Ovary (tissue), 3 donors: ENCODE measurements at regions not wholly inside any gene's neighbourhood (a gene's known extent, or its start where the extent isn't known, plus 50 kb on each side); places are given as distances from the start of the nearest gene placed in this dataset.

Experiments
- POLR2A ChIP-seq: fragments of 450-650 bp; IDR thresholded peaks from one replicate; pipeline ENCODE4 v1.6.1; 2017; ENCODE audit warnings: antibody characterized with exemption, mild to moderate bottlenecking, moderate library complexity
- TF ChIP-seq, protein P1 (sequence below), 3 donors: fragments of 450-650 bp in 2 of 3; fragments of 200-600 bp in 1 of 3; IDR thresholded peaks; one replicate each; pipeline versions ENCODE4 v1.5.1 to v1.8.0; 2016 to 2022; ENCODE audit warnings: antibody characterized with exemption in 3 of 3, mild to moderate bottlenecking in 1 of 3
- donor health status: DM: no; HTN: no; CAD: no.

DNA sequence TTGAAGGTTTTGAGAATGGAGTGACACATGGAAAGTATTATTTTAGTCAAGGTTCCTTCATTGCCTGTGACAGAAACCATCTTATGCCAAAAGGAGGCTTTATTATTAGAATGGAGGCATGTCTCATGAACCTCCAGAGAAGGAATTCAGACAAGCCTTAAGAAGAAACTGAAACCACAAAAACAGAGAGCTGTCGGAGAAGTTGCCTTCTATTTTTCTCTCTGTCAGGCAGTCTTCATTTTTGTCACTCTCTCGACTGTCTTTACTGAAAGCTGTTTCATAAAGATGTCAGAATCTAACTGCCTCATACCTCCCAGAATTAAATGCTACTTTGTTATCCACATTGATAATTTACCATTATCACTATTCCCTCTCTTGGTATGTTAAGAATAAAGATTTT is 434.7 kb upstream of the ADGRL4 start:
- TF ChIP-seq, protein P1, sequence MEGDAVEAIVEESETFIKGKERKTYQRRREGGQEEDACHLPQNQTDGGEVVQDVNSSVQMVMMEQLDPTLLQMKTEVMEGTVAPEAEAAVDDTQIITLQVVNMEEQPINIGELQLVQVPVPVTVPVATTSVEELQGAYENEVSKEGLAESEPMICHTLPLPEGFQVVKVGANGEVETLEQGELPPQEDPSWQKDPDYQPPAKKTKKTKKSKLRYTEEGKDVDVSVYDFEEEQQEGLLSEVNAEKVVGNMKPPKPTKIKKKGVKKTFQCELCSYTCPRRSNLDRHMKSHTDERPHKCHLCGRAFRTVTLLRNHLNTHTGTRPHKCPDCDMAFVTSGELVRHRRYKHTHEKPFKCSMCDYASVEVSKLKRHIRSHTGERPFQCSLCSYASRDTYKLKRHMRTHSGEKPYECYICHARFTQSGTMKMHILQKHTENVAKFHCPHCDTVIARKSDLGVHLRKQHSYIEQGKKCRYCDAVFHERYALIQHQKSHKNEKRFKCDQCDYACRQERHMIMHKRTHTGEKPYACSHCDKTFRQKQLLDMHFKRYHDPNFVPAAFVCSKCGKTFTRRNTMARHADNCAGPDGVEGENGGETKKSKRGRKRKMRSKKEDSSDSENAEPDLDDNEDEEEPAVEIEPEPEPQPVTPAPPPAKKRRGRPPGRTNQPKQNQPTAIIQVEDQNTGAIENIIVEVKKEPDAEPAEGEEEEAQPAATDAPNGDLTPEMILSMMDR (IDR thresholded peaks at IDR 0.05) = no peak
- TF ChIP-seq POLR2A = no peak
